HFFc6 (cell line): ENCODE measurements at regions not wholly inside any gene's neighbourhood (a gene's known extent, or its start where the extent isn't known, plus 50 kb on each side); places are given as distances from the start of the nearest gene placed in this dataset.

Experiments used
- DNase-seq: peaks from one replicate; pipeline ENCODE4 v3.0.0-alpha.2; 2018
- H3K27ac Mint-ChIP-seq: 2 replicates; pipeline ENCODE4 v1.8.0; 2020; ENCODE audit warnings: mild to moderate bottlenecking, mixed read lengths
- H3K27me3 Mint-ChIP-seq: 2 replicates; pipeline ENCODE4 v1.8.0; 2021; ENCODE audit warnings: mild to moderate bottlenecking, moderate library complexity, mixed read lengths; ENCODE audit not compliant: insufficient read depth
- H3K36me3 Mint-ChIP-seq: 2 replicates; pipeline ENCODE4 v1.8.0; 2021; ENCODE audit warnings: low read depth, mixed read lengths
- H3K4me1 Mint-ChIP-seq: 2 replicates; pipeline ENCODE4 v1.8.0; 2020; ENCODE audit warnings: low read depth, mixed read lengths
- H3K4me3 Mint-ChIP-seq: 2 replicates; pipeline ENCODE4 v1.8.0; 2020; ENCODE audit warnings: mild to moderate bottlenecking, moderate library complexity, mixed read lengths
- H3K9me3 Mint-ChIP-seq: 2 replicates; pipeline ENCODE4 v1.8.0; 2020; ENCODE audit warnings: mild to moderate bottlenecking, mixed read lengths
- CTCF ChIP-seq: fragments of 200-600 bp; sonication (generic); IDR thresholded peaks from 2 replicates; pipeline ENCODE4 v1.5.0; 2021; ENCODE audit warnings: antibody characterized with exemption, mild to moderate bottlenecking

GRCh38 chr16:47920709-47921108 is 235.1 kb downstream of the ABCC12 start:
- Mint-ChIP-seq H3K9me3 (no peaks in the 10 kb centered on the region), H3K27ac (no peak overlapping the region), H3K36me3 (no peaks in the 10 kb centered on the region), H3K4me3 (no peak overlapping the region), H3K27me3 (peaks cover 5% of the 10 kb centered on the region), H3K4me1 (peaks cover 8% of the 10 kb centered on the region)
- DNase-seq, result no peak
- TF ChIP-seq CTCF, result no peak

GRCh38 chr16:47917118-47917517 is 238.7 kb downstream of the ABCC12 start:
- Mint-ChIP-seq H3K4me3 (no peak overlapping the region), H3K36me3 (no peaks in the 10 kb centered on the region), H3K27me3 (peaks cover 9% of the 10 kb centered on the region), H3K27ac (no peak overlapping the region), H3K9me3 (no peaks in the 10 kb centered on the region), H3K4me1 (no peaks in the 10 kb centered on the region)
- DNase-seq, result no peak
- TF ChIP-seq CTCF, result no peak

- Mint-ChIP-seq H3K4me1 (no peaks in the 10 kb centered on the region), H3K27me3 (peaks cover 9% of the 10 kb centered on the region), H3K4me3 (no peak overlapping the region), H3K9me3 (no peaks in the 10 kb centered on the region; the same call in 1 of the 2 replicates), H3K27ac (no peak overlapping the region), H3K36me3 (no peaks in the 10 kb centered on the region)
- TF ChIP-seq CTCF, result no peak
- DNase-seq, result no peak
Measured at GRCh38 chr16:47916266-47916665, 239.5 kb downstream of the ABCC12 start.

- no peak for DNase-seq
- Mint-ChIP-seq H3K27me3 (peaks cover 17% of the 10 kb centered on the region), H3K9me3 (no peaks in the 10 kb centered on the region; the same call in 1 of the 2 replicates), H3K27ac (no peak overlapping the region), H3K36me3 (no peaks in the 10 kb centered on the region), H3K4me3 (no peak overlapping the region), H3K4me1 (peaks cover 9% of the 10 kb centered on the region)
- TF ChIP-seq CTCF, result no peak
Measured at GRCh38 chr16:47907109-47907508, 248.7 kb downstream of the ABCC12 start.

GRCh38 chr16:47905771-47906170 is 250.0 kb downstream of the ABCC12 start:
- peaks cover 13% of the 10 kb centered on the region for H3K27me3 Mint-ChIP-seq
- H3K27ac Mint-ChIP-seq, result no peak overlapping the region; the same call in 1 of the 2 replicates
- H3K36me3 Mint-ChIP-seq, result no peaks in the 10 kb centered on the region
- H3K4me1 Mint-ChIP-seq, result peaks cover 9% of the 10 kb centered on the region
- H3K4me3 Mint-ChIP-seq, result no peak overlapping the region
- TF ChIP-seq CTCF, result no peak
- peak; percentile 66 for DNase-seq
- no peaks in the 10 kb centered on the region for H3K9me3 Mint-ChIP-seq

- Mint-ChIP-seq H3K27ac (no peak overlapping the region), H3K9me3 (no peaks in the 10 kb centered on the region; the same call in 1 of the 2 replicates), H3K27me3 (peaks cover 11% of the 10 kb centered on the region), H3K4me1 (peaks cover 9% of the 10 kb centered on the region), H3K4me3 (no peak overlapping the region), H3K36me3 (no peaks in the 10 kb centered on the region)
- no peak for TF ChIP-seq CTCF
- no peak for DNase-seq
Measured at GRCh38 chr16:47904691-47905090, 251.1 kb downstream of the ABCC12 start.
